ENCODE measurements at regions not wholly inside any gene's neighbourhood (a gene's known extent, or its start where the extent isn't known, plus 50 kb on each side); places are given as distances from the start of the nearest gene placed in this dataset.

GRCh38 chr18:57918601-57919000, 115.5 kb upstream of the ATP8B1 start:
- H3K4me3 Mint-ChIP-seq, result no peak overlapping the region
- no peaks in the 10 kb centered on the region for H3K36me3 Mint-ChIP-seq (ENCODE audit: low read depth)
- H3K4me1 Mint-ChIP-seq (ENCODE audit: low read depth), result peaks cover 12% of the 10 kb centered on the region
- intact Hi-C loops (cut with micrococcal nuclease), result no loop called here
- H3K9me3 Mint-ChIP-seq, result peaks cover 9% of the 10 kb centered on the region
- peaks cover 2% of the 10 kb centered on the region for H3K27me3 Mint-ChIP-seq
- H3K27ac Mint-ChIP-seq, result no peak overlapping the region

- H3K27me3 Mint-ChIP-seq, result peaks cover 2% of the 10 kb centered on the region
- peaks cover 9% of the 10 kb centered on the region for H3K9me3 Mint-ChIP-seq
- no peak overlapping the region for H3K4me3 Mint-ChIP-seq
- intact Hi-C loops (cut with micrococcal nuclease), result no loop called here
- H3K36me3 Mint-ChIP-seq (ENCODE audit: low read depth), result no peaks in the 10 kb centered on the region
- H3K27ac Mint-ChIP-seq, result no peak overlapping the region
- peaks cover 12% of the 10 kb centered on the region for H3K4me1 Mint-ChIP-seq (ENCODE audit: low read depth)
Measured at GRCh38 chr18:57916684-57917083, 113.6 kb upstream of the ATP8B1 start.

- intact Hi-C loops (cut with micrococcal nuclease), result no loop called here
- Mint-ChIP-seq H3K27me3 (peaks cover 2% of the 10 kb centered on the region), H3K36me3 (ENCODE audit: low read depth) (no peaks in the 10 kb centered on the region), H3K4me1 (ENCODE audit: low read depth) (peaks cover 12% of the 10 kb centered on the region), H3K4me3 (no peak overlapping the region), H3K9me3 (peaks cover 9% of the 10 kb centered on the region), H3K27ac (no peak overlapping the region)
Measured at GRCh38 chr18:57915865-57916582, 112.9 kb upstream of the ATP8B1 start.

- intact Hi-C loops (cut with micrococcal nuclease), result no loop called here
- Mint-ChIP-seq H3K9me3 (peaks cover 9% of the 10 kb centered on the region), H3K27ac (no peak overlapping the region), H3K4me3 (no peak overlapping the region), H3K36me3 (ENCODE audit: low read depth) (no peaks in the 10 kb centered on the region), H3K27me3 (peaks cover 2% of the 10 kb centered on the region), H3K4me1 (ENCODE audit: low read depth) (peaks cover 12% of the 10 kb centered on the region)
Measured at GRCh38 chr18:57915248-57915647, 112.1 kb upstream of the ATP8B1 start.

- peaks cover 12% of the 10 kb centered on the region for H3K4me1 Mint-ChIP-seq (ENCODE audit: low read depth)
- peaks cover 9% of the 10 kb centered on the region for H3K9me3 Mint-ChIP-seq
- H3K27me3 Mint-ChIP-seq, result peaks cover 2% of the 10 kb centered on the region
- intact Hi-C loops (cut with micrococcal nuclease), result no loop called here
- H3K36me3 Mint-ChIP-seq (ENCODE audit: low read depth), result no peaks in the 10 kb centered on the region
- H3K4me3 Mint-ChIP-seq, result no peak overlapping the region
- H3K27ac Mint-ChIP-seq, result no peak overlapping the region
Measured at GRCh38 chr18:57913686-57914085, 110.6 kb upstream of the ATP8B1 start.

- Mint-ChIP-seq H3K4me3 (no peak overlapping the region), H3K4me1 (ENCODE audit: low read depth) (peaks cover 2% of the 10 kb centered on the region), H3K27ac (no peak overlapping the region), H3K36me3 (ENCODE audit: low read depth) (no peaks in the 10 kb centered on the region), H3K27me3 (peaks cover 5% of the 10 kb centered on the region), H3K9me3 (no peaks in the 10 kb centered on the region)
- intact Hi-C loops (cut with micrococcal nuclease), result no loop called here
Measured at GRCh38 chr18:57910817-57911216, 107.7 kb upstream of the ATP8B1 start.

- no peaks in the 10 kb centered on the region for H3K36me3 Mint-ChIP-seq (ENCODE audit: low read depth)
- H3K27ac Mint-ChIP-seq, result no peak overlapping the region
- H3K4me1 Mint-ChIP-seq (ENCODE audit: low read depth), result no peaks in the 10 kb centered on the region
- no peaks in the 10 kb centered on the region for H3K9me3 Mint-ChIP-seq
- intact Hi-C loops (cut with micrococcal nuclease), result no loop called here
- H3K27me3 Mint-ChIP-seq, result peaks cover 5% of the 10 kb centered on the region
- H3K4me3 Mint-ChIP-seq, result no peak overlapping the region
Measured at GRCh38 chr18:57910134-57910533, 107.0 kb upstream of the ATP8B1 start.

- H3K27ac Mint-ChIP-seq, result no peak overlapping the region
- H3K27me3 Mint-ChIP-seq, result peaks cover 5% of the 10 kb centered on the region
- H3K36me3 Mint-ChIP-seq (ENCODE audit: low read depth), result no peaks in the 10 kb centered on the region
- no peaks in the 10 kb centered on the region for H3K4me1 Mint-ChIP-seq (ENCODE audit: low read depth)
- H3K4me3 Mint-ChIP-seq, result no peak overlapping the region
- intact Hi-C loops (cut with micrococcal nuclease), result no loop called here
- no peaks in the 10 kb centered on the region for H3K9me3 Mint-ChIP-seq
Measured at GRCh38 chr18:57909620-57910019, 106.5 kb upstream of the ATP8B1 start.

- Mint-ChIP-seq H3K4me3 (no peak overlapping the region), H3K36me3 (ENCODE audit: low read depth) (no peaks in the 10 kb centered on the region), H3K27me3 (peaks cover 3% of the 10 kb centered on the region), H3K9me3 (no peaks in the 10 kb centered on the region), H3K4me1 (ENCODE audit: low read depth) (no peaks in the 10 kb centered on the region), H3K27ac (no peak overlapping the region)
- intact Hi-C loops (cut with micrococcal nuclease), result no loop called here
Measured at GRCh38 chr18:57908092-57908491, 105.0 kb upstream of the ATP8B1 start.

GRCh38 chr18:57907550-57907949, 104.4 kb upstream of the ATP8B1 start:
- peaks cover 3% of the 10 kb centered on the region for H3K27me3 Mint-ChIP-seq
- H3K4me3 Mint-ChIP-seq, result no peak overlapping the region
- H3K36me3 Mint-ChIP-seq (ENCODE audit: low read depth), result no peaks in the 10 kb centered on the region
- no peak overlapping the region for H3K27ac Mint-ChIP-seq
- H3K4me1 Mint-ChIP-seq (ENCODE audit: low read depth), result no peaks in the 10 kb centered on the region
- intact Hi-C loops (cut with micrococcal nuclease), result no loop called here
- H3K9me3 Mint-ChIP-seq, result no peaks in the 10 kb centered on the region

- Mint-ChIP-seq H3K36me3 (ENCODE audit: low read depth) (no peaks in the 10 kb centered on the region), H3K9me3 (no peaks in the 10 kb centered on the region), H3K27me3 (peaks cover 3% of the 10 kb centered on the region), H3K4me1 (ENCODE audit: low read depth) (no peaks in the 10 kb centered on the region), H3K4me3 (no peak overlapping the region), H3K27ac (no peak overlapping the region)
- intact Hi-C loops (cut with micrococcal nuclease), result no loop called here
Measured at GRCh38 chr18:57906852-57907251, 103.7 kb upstream of the ATP8B1 start.

- Mint-ChIP-seq H3K27ac (no peak overlapping the region), H3K4me3 (no peak overlapping the region), H3K4me1 (ENCODE audit: low read depth) (no peaks in the 10 kb centered on the region), H3K9me3 (no peaks in the 10 kb centered on the region), H3K27me3 (peaks cover 3% of the 10 kb centered on the region), H3K36me3 (ENCODE audit: low read depth) (no peaks in the 10 kb centered on the region)
- intact Hi-C loops (cut with micrococcal nuclease), result no loop called here
Measured at GRCh38 chr18:57904535-57904934, 101.4 kb upstream of the ATP8B1 start.

- no peak overlapping the region for H3K4me3 Mint-ChIP-seq
- no peaks in the 10 kb centered on the region for H3K4me1 Mint-ChIP-seq (ENCODE audit: low read depth)
- H3K27ac Mint-ChIP-seq, result no peak overlapping the region
- no peaks in the 10 kb centered on the region for H3K36me3 Mint-ChIP-seq (ENCODE audit: low read depth)
- peaks cover 3% of the 10 kb centered on the region for H3K27me3 Mint-ChIP-seq
- intact Hi-C loops (cut with micrococcal nuclease), result no loop called here
- H3K9me3 Mint-ChIP-seq, result no peaks in the 10 kb centered on the region
Measured at GRCh38 chr18:57902721-57903120, 99.6 kb upstream of the ATP8B1 start.

GRCh38 chr18:57901825-57902589, 98.9 kb upstream of the ATP8B1 start:
- H3K4me1 Mint-ChIP-seq (ENCODE audit: low read depth), result no peaks in the 10 kb centered on the region
- no peaks in the 10 kb centered on the region for H3K9me3 Mint-ChIP-seq
- no peak overlapping the region for H3K27ac Mint-ChIP-seq
- intact Hi-C loops (cut with micrococcal nuclease), result no loop called here
- H3K27me3 Mint-ChIP-seq, result no peaks in the 10 kb centered on the region
- no peaks in the 10 kb centered on the region for H3K36me3 Mint-ChIP-seq (ENCODE audit: low read depth)
- H3K4me3 Mint-ChIP-seq, result no peak overlapping the region

All from dendritic cell treated with granulocyte-macrophage colony-stimulating factor and Interleukin-4, amounts not matched to agents 40 ng/mL and 50 ng/mL, for 4 days (primary cell).